ENCODE measurements at regions not wholly inside any gene's neighbourhood (a gene's known extent, or its start where the extent isn't known, plus 50 kb on each side); places are given as distances from the start of the nearest gene placed in this dataset.

GRCh38 chr2:236674238-236674637, 104.6 kb downstream of the ACKR3 start:
- DNase-seq, result no peak

- DNase-seq, result no peak
Measured at GRCh38 chr2:236674646-236675045, 105.0 kb downstream of the ACKR3 start.

GRCh38 chr2:236675051-236675450, 105.4 kb downstream of the ACKR3 start:
- no peak for DNase-seq

GRCh38 chr2:236675526-236675925, 105.9 kb downstream of the ACKR3 start:
- DNase-seq, result no peak

GRCh38 chr2:236676136-236676873, 106.7 kb downstream of the ACKR3 start:
- no peak for DNase-seq

GRCh38 chr2:236677368-236677767, 107.7 kb downstream of the ACKR3 start:
- no peak for DNase-seq

- DNase-seq, result no peak
Measured at GRCh38 chr2:236678307-236678975, 108.8 kb downstream of the ACKR3 start.

- peak; percentile 29 for DNase-seq
Measured at GRCh38 chr2:236679884-236680860, 110.5 kb downstream of the ACKR3 start.

- no peak for DNase-seq
Measured at GRCh38 chr2:236682651-236683422, 113.2 kb downstream of the ACKR3 start.

- DNase-seq, result no peak
Measured at GRCh38 chr2:236684504-236685256, 115.1 kb downstream of the ACKR3 start.

GRCh38 chr2:236685361-236685760, 115.7 kb downstream of the ACKR3 start:
- DNase-seq, result no peak

GRCh38 chr2:236685979-236686520, 116.4 kb downstream of the ACKR3 start:
- DNase-seq, result no peak

GRCh38 chr2:236686561-236686960, 116.9 kb downstream of the ACKR3 start:
- DNase-seq, result no peak

GRCh38 chr2:236687296-236687965, 117.8 kb downstream of the ACKR3 start:
- no peak for DNase-seq

- no peak for DNase-seq
Measured at GRCh38 chr2:236688157-236688556, 118.5 kb downstream of the ACKR3 start.

GRCh38 chr2:236688563-236689392, 119.2 kb downstream of the ACKR3 start:
- DNase-seq, result no peak

GRCh38 chr2:236689393-236689700, 119.7 kb downstream of the ACKR3 start:
- DNase-seq, result no peak

- no peak for DNase-seq
Measured at GRCh38 chr2:236689981-236690380, 120.4 kb downstream of the ACKR3 start.

GRCh38 chr2:236690726-236691125, 121.1 kb downstream of the ACKR3 start:
- DNase-seq, result no peak

GRCh38 chr2:236691799-236692167, 122.2 kb downstream of the ACKR3 start:
- DNase-seq, result peak; percentile 62
